ENCODE measurements at regions not wholly inside any gene's neighbourhood (a gene's known extent, or its start where the extent isn't known, plus 50 kb on each side); places are given as distances from the start of the nearest gene placed in this dataset.
"Not testable (repeated sequence)": the region's sequence is repeated elsewhere in the genome, so short reads cannot be mapped to it uniquely, and the experiment has no call there.

DNA sequence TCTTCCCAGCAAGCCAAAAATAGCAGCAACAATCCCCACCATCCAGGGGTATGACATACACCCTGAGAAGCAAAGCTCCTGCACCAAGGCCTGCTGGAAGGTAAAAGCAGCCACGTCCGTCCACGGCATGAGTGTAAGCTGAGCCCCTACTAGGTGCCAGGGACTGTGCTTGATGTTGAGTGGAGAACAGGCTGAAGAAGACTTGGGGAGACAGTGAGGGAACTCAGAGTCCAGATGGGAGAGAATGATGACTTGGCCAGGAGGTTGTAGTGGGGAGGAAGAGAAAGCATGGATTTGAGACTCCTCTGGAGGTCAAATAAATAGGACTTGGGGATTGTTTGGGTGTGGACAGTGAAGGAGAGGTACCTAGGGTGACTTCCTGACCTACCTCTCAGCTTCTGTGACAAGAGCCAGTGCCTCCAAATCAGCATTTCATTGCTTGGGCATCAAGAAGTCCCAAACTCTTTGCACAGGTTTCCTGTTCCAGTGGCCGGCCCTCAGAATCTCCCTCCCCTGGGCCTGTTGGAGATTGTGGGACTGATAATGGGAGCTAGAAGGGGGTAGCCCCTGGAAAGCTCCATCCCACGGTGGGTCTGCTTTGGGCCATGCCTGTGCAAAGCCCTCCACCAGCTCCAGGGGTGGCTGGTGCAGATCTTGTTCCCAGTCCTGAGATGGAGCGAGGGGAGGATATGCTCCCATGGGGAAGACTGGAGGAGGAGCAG is 58.3 kb upstream of the ADAMTS2 start:
- no peak overlapping the region for H3K4me3 ChIP-seq (ENCODE audit: low read length)
- TF ChIP-seq, protein P1, sequence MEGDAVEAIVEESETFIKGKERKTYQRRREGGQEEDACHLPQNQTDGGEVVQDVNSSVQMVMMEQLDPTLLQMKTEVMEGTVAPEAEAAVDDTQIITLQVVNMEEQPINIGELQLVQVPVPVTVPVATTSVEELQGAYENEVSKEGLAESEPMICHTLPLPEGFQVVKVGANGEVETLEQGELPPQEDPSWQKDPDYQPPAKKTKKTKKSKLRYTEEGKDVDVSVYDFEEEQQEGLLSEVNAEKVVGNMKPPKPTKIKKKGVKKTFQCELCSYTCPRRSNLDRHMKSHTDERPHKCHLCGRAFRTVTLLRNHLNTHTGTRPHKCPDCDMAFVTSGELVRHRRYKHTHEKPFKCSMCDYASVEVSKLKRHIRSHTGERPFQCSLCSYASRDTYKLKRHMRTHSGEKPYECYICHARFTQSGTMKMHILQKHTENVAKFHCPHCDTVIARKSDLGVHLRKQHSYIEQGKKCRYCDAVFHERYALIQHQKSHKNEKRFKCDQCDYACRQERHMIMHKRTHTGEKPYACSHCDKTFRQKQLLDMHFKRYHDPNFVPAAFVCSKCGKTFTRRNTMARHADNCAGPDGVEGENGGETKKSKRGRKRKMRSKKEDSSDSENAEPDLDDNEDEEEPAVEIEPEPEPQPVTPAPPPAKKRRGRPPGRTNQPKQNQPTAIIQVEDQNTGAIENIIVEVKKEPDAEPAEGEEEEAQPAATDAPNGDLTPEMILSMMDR (conservative IDR thresholded peaks at IDR 0.05; ENCODE audit: low read depth, low read length) = no peak
- DNase-seq (ENCODE audit: low read depth) = no peak

GRCh38 chr5:179400435-179400834 is 55.2 kb upstream of the ADAMTS2 start:
- H3K4me3 ChIP-seq (ENCODE audit: low read length); DNase-seq (ENCODE audit: low read depth): not testable (repeated sequence)

- TF ChIP-seq, protein P1 (conservative IDR thresholded peaks at IDR 0.05; ENCODE audit: low read depth, low read length) = no peak
- DNase-seq (ENCODE audit: low read depth) = no peak
- no peak overlapping the region for H3K4me3 ChIP-seq (ENCODE audit: low read length)
Measured at GRCh38 chr5:179400020-179400419, 54.8 kb upstream of the ADAMTS2 start.

DNA sequence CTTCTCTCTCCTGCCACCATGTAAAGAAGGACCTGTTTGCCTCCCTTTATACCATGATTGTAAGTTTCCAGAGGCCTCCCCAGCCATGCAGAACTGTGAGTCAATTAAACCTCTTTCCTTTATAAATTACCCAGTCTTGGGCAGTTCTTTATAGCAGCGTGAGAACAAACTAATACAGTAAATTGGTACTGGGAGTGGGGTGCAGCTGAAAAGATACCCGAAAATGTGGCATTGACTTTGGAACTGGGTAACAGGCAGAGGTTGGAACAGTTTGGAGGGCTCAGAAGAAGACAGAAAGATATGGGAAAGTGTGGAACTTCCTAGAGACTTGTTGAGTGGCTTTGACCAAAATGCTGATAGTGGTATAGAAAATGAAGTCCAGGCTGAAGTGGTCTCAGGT is 54.1 kb upstream of the ADAMTS2 start:
- not testable (repeated sequence) for DNase-seq (ENCODE audit: low read depth); H3K4me3 ChIP-seq (ENCODE audit: low read length)

DNA sequence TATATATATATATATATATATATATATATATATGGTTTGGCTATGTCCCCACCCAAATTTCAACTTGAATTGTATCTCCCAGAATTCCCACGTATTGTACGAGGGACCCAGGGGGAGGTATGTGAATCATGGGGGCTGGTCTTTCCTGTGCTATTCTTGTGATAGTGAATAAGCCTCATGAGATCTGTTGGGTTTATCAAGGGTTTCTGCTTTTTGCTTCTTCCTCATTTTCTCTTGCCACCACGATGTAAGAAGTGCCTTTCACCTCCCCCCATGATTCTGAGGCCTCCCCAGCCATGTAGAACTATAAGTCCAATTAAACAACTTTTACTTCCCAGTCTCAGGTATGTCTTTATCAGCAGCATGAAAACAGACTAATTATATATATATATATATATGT is 52.3 kb upstream of the ADAMTS2 start:
- no peak for DNase-seq (ENCODE audit: low read depth)
- TF ChIP-seq, protein P1 (conservative IDR thresholded peaks at IDR 0.05; ENCODE audit: low read depth, low read length) = no peak
- no peak overlapping the region for H3K4me3 ChIP-seq (ENCODE audit: low read length)

Data from retinal pigment epithelial cell (primary cell).